HG02885 (cell line): ENCODE measurements at regions not wholly inside any gene's neighbourhood (a gene's known extent, or its start where the extent isn't known, plus 50 kb on each side); places are given as distances from the start of the nearest gene placed in this dataset.
A peak's percentile ranks its signal among the peaks of the same experiment; 100 is the strongest.

Experiments
- ATAC-seq: cut with Tn5 transposase; IDR thresholded peaks from one replicate; pipeline ENCODE4 v1.9.1; 2021; ENCODE audit warnings: mild to moderate bottlenecking; ENCODE audit not compliant: unreplicated experiment, poor library complexity

DNA sequence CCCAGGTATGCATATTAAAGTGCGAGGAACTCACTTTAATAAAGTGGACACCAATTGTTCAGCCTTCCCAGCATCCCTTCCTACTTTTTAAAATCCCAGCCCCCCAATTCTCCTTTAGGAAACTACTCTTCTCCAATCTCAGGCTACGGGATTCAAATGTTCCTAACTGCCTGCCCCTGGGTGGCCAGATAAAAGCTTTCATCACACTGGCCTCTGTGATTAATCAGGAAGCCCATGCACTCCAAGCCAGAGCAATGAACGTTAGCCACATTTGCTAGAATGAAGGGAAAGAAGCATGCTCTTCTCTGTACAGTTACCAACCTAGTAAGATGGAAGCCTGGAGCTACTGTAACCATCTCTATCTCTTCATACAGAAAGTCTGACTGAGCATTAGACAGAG lies 250.3 kb upstream of the UBE2E2 start:
- ATAC-seq: no peak

DNA sequence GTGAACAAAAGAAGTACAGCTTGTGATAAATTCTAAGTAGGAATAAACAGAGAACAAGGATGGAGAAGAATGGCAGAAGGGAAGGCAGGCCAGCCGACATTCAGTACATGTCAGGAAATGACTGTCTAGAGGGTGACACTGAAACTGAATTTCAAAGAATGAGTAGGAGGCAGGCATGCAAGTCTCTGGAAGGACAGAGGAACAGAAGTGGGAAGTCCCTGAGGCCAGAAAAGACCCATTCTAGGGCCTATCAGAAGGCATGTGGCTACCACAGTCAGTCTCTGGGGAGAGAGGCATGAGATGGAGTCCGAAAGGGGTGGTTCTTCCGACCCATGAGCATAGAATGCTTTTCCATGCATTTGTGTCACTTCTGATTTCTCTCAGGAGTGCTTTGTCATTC lies 243.5 kb upstream of the UBE2E2 start:
- peak; percentile 97 for ATAC-seq

DNA sequence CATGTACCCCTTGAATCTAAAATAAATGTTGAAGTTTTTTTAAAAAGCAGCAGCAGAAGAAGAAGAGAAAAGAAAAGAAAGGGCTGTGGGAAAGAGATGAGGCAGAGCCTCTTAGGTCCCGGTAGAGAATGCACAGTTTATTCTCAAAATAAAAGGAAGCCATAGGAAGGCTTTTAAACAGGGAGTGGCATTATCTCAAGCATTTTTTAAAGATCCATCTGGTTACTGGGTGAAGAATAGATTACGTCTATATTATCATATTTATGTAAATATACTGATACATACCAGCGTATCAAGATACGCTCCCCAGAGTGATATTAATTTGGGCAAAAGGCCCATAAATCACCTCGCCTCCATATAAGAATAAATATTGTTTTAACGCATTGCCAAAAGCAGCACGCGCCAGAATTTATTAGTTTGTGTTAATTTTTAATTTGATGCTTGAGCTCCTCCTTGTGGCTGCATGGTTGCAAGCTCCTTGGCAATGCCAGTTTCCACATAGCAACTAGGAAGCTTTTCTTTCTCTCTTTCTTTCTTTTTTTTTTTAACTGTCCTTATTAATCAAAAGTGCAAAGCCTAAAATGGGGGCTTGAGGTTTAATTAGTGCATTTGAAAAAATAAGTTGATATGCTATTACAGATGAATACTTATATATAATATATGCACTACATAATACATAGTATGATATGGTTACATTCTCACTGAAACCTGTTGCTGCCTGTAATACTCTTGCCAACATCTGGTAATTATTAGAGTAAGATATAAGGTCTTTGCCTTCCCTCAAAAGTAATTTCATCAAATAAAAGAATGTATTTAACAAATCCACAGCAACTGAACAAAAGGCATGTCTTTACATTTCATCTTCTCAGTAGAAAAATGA lies 242.8 kb upstream of the UBE2E2 start:
- ATAC-seq: peak; percentile 37

DNA sequence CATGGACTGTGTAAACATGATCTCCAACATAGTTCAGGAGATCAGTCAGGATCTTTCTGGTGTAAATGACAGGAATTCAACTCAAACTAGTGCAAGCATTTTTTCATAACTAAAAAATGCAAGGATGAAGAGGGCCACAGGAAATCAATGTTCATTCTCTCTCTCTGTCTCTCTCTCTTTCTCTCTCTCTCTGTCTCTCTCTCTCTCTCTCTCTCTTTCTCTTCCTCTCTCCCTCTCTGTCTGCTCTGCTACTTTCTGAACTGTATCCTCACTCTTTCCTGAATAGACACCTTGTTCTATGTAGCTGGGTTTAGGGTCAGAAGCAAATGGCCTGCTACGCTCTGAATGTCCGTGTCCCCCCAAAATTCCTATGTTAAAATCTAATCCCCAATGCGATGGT lies 240.9 kb upstream of the UBE2E2 start:
- no peak for ATAC-seq

DNA sequence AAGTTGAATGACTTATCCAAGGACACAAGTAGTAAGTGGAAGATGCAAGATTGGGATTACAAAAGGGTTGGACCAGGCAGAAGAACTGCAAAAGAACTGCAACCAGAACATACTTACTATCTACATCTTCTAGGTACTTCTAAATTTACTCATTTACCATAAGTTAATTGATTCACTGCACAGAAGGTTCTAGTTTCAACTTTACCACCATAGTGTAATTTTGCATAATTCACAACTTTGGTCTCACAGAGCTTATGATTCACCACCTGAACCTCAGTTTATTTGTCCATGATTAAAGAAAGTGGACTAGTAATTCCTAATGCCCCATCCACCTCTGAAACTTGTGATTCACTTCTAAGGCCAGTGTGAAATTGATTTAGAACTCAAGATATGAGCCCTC lies 236.8 kb upstream of the UBE2E2 start:
- no peak for ATAC-seq

DNA sequence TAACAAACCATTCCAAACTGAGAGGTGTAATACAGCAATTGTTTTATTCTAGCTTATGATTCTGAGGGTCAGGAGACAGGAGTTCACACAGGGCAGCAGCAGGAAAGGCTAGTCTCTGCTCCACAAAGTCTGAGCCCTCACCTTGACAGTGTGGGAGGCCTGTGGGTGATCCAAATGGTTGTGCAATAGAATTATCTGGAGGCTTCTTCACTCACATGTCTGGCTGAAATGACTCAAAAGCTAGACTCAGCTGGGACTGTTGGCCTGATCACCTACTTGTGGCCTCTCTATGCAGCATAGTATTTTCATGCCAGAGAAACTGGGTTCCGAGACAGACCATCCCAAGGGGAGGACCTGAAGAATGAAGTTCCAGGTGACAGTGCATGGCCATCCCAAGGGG lies 233.9 kb upstream of the UBE2E2 start:
- peak; percentile 46 for ATAC-seq

DNA sequence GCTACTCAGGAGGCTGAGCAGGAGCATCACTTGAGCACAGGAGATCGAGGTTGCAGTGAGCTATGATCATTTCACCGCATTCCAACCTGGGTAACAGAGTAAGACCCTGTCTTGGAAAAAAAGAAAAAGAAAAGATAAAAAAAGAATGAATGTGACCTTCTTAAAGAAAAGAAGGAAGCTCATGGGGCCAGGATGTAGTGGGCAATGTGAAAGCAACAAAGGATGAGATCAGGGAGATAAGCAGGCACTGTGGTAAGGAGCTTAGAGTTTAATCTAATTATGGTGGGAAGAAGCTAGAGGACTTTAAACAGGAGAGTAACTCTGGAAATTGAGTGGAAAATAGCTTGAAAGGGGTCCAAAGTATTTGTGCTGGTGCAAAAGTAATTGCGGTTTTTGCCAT lies 231.6 kb upstream of the UBE2E2 start:
- no peak for ATAC-seq

DNA sequence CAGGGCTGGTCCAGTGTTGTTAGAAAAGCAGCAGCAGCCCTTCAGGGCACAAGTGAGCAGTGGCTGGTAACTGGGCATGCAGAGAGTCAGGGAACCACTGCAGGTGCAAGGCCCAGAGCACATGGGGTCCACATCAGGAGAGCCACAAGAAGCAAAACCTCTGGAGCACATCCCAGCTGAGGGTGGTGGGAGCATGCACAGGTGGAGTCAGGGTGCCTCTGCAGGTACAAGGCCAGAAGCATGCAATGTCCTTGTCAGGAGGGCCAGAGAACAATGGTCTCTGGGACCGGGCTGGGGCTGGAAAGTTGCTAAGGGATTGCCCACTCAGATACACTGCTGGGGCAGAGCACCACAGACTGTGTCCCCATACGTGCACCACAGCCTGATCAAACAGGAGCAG lies 226.1 kb upstream of the UBE2E2 start:
- ATAC-seq: peak; percentile 17

DNA sequence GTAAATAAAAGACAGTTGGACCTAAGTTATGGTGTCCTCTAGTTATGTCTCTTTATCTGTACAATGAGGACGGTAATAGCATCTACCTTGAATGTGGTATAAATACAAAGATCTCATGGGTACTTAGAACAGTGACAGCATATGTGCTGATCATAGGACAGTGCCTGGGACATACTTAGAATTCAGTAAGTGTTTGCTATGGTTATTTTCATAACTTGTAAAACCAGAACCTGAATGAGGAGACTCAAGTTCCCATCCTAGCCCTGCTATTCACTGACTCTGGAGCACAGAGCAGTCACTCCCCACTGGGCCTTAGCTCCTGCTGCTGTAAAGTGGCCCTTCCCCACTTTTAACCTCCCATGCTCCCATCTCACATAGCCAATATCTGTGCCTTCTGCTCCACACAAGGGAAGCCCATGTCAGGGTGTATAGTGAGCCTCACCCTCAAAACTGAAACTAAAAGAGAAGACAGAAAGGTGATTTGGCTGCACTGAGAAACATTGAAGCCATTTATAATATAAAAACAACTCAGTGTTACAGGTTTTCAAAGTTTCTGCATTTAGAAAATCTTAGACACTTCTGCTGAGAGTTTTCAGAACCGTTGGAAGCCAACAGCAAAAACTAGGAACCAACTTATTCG lies 225.4 kb upstream of the UBE2E2 start:
- peak; percentile 66 for ATAC-seq

DNA sequence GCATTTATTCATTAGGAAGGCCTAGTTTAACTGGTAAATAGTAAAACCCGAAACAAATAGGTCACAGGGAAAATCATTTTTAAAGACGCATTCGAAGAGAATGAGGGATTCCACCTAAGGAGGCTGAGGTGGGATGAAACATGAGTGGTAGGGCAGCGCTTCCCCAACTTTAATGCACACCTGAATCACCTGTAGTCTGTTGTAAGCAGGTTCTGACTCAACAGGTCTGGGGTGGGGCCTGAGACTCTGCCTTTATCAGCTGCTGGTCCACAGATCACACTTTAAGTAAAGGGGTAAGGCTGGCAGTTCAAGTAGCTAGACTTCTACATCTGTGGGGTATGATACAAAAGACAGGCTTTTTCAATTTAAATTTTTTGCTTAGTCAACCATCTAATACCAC lies 223.5 kb upstream of the UBE2E2 start:
- no peak for ATAC-seq

DNA sequence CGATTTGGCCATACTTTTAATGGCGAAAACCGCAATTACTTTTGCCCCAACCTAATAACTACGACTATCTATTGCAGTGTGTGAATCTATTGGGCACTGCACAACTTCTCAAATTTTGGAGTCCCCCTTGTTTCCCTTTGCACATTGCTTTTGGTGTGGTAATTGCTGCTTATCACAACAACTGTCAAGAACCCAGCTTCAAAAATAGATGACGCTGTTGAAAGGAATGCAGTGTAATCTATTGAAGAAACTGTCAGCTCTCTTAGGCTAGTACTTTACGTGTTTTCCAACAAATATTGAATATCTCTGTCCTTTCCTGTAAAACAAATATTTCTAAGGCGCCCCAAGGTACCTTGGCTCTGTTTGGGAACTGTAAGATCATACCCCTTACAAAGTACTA lies 222.8 kb upstream of the UBE2E2 start:
- no peak for ATAC-seq

DNA sequence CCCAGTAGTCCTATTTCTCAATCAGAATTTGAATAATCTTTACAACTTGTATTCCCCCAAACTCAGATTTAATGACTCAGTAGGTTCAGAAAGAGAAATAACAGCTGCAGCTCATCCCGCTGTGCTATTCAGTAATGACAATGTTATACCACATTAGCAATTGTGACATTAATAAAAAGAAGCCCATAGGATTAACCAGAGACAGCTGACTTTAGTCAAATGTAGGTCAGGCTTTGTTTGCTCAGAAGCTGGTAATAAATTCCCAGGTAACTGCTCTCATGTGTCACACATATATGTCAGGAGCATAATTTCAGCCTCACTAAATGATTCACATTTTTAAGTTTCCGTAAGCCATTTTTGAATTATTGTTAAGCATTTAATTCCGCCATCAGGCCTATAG lies 222.0 kb upstream of the UBE2E2 start:
- no peak for ATAC-seq

DNA sequence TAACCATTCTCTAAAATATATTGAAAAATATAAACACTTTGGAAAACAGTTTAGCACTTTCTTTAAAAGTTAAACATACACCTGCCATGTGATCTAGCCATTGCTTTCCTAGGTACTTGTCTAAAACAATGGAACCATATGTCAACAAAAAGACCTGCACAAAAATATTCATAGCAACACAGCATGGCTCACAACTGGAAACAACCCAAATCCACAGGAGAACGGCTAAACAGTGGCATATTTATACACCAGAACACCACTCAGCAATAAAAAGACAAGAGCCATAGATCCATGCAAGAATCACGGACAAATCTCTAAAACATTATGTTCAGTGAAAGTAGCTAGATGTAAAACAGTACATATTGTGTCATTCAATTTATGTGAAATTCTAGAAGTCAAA lies 221.3 kb upstream of the UBE2E2 start:
- no peak for ATAC-seq

DNA sequence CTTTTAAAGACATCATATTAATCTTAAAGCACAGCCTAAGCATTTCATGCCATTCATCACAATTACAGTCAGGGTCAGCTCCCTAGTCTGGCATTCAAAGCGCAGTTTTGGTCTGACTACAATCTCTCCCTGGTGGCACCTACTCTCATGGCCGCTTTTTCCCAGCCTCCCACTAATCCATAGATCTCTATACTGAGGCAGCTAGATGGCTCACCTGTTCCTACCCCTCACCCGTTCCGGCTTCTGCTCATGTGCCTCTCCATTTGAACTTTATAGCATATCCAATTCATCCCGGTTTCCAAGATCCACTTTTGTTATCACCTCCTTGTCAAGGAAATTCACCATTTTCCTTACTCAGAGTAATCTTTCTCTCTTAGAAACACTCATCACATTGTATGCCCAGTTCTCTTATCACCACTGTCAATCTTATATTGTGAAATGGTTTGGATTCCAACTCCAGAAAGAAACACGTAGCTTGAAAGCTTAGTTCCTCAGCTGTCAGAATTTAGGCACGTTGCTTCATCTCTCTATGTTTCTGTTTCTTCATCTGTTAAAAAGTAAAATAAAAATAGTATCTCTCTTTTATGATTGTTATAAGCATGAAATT lies 220.0 kb upstream of the UBE2E2 start:
- ATAC-seq: no peak

DNA sequence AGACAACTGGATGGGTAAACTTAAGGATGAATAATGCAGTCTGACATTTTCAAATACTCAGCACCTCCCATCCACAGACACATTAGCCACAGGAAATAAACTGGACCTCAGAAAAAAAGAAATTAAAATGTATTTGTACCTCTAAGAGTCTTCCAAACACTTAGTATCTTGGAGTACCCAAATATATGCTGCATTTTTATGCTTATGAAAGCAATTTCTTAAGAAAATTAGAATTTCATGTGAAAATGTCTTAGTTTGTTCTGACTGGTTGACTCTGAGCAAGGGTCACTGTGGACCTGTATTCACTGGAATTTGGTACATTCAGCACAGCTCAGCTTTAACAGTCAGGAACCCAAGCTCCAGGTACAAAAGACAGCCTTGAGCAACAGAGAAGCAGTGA lies 216.2 kb upstream of the UBE2E2 start:
- ATAC-seq: no peak

DNA sequence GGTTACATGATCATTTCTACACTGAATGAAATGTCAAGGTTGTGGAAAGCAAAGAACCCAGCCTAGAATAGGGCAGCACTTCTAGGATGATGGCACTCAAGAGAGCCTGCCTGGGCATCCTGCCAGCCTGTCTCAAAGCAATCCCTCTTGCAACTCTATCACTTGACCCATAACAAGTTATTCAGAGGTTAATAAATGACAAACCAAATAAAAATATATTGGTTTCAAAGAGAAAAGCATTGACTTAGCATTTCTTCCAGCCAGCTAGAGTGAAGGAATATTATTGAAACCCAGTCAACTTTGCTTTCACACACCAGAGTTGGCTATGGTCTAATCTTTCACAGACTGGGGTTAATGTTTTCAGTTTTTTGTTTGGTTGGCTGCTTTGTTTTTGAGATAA lies 214.6 kb upstream of the UBE2E2 start:
- ATAC-seq: no peak

DNA sequence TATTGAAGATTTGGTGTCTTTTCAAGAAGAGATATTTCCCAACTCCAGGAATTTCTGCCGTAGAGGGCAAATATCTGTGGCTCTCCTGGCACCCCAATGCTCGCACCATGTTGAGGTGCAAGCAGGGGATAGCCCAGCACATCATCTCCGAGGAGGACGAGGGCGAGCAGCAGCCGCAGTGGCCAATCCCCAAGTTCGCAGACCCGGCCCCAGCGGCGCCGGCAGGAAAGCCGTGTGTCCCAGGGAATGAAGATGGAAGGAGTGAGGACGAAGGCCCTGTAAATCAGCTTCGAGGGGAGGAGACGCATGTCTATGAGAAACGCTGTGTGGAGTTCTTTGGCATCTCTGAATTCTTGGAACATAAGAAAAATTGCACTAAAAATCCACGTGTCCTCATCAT lies 213.4 kb upstream of the UBE2E2 start:
- no peak for ATAC-seq

DNA sequence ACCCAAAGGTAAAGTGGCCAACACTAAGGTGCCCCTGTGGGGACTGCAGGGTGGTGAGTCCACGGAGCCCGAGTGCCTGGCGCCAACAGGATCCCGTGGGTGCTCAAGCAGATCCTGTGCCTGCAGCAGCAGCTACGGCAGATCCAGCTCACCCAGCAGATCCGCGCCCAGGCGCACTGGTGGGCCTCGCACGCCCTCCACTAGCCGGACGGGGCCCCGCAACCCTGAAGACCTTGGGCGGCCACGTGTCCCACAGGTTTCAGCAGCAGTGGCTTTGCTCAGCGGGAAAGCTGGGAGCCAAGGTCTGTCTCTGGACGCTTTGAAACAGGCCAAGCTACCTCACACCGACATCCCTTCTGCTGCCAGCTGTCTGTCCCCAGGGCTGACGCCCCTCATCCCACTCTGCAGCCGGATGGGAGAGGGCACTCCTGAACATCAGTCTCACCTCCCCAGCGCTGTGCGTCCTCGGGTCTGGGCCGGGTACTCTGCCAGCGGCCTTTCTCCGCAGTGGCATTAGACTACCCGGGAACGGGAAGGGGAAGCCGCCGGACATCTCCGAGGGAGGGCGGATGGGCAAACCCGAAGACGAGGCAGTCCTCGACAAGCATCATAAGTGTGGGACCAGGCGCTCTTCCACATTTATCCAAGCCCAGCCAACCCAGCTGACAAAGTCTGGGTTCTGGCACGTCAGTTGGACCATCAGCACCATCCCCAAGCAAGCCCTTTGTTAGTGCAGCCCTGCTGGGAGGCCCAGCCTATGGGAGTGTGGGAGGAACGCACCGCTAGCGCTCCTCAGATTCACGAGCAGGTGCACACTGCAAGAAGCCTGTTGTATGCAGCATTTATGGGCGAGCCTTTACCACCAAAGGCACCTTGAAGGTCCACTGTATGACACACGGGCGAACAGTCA lies 212.6 kb upstream of the UBE2E2 start:
- ATAC-seq: no peak

DNA sequence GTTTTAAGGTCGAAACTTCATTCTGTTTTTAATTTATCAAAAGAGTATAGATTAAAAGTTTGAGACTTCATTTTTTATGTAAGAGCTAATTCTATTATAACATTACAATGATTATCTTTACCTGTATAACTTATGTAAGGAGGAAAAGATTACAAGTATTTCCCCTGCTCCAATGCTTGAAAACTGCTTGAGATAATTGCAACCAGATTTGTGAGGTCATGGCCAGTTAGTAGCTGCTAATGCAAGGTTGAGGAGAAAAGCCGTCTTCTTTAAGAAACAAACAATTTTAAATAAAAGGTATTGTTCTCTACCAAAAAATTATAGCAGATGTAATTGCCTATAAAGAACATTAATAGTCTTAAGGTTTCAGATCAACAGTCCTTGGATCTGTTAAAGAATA lies 208.3 kb upstream of the UBE2E2 start:
- ATAC-seq: no peak

DNA sequence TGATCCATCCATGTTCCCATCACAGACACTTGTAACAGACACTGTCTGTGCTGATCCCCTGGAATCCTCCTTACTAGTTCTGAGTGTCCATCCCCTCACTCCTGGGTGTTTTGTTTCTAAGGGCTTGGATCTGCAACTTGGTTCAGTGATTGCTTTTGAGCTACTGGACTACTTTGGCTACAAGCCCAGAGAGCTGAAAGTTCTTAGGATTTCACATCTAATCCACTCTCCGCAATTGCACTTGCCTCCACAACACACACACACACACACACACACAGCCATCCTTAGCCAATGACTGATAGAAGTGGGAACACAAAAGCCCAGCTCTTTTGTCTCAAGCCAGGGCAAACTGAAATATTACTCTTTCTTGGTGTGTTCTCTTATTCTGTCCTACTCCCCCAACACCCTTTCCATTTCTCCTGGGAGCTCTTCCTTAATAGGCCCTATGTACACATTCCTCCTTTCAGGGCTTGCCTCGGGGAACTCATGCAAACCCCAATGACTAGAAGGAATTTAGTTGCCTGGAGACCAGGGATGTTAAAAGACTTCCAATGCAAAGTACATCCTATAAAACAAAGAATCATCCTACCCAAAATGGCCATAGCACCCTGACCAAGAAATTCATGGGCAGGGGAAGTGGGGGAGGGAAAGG lies 206.1 kb upstream of the UBE2E2 start:
- no peak for ATAC-seq
